PC-9 (cell line): ENCODE measurements at regions not wholly inside any gene's neighbourhood (a gene's known extent, or its start where the extent isn't known, plus 50 kb on each side); places are given as distances from the start of the nearest gene placed in this dataset.

Experiments
- BruUV-seq: library from RNA; stranded (reverse); fragments of 400-500 nt; replicated peaks from 2 replicates; lab custom pipeline; 2021; lab: Mats Ljungman, UMichigan
- CTCF ChIA-PET: fragments of 300-600 bp; sonication (Branson Sonifier 250); formaldehyde crosslinking; loops from one replicate; lab custom pipeline; 2022; ENCODE audit warnings: antibody characterized with exemption; lab: Charles Lee
- POLR2A ChIA-PET: fragments of 300-600 bp; sonication (Branson Sonifier 250); formaldehyde crosslinking; loops from one replicate; lab custom pipeline; 2022; ENCODE audit warnings: antibody characterized with exemption; ENCODE audit not compliant: unreplicated experiment; lab: Charles Lee
- DNase-seq, 2 experiments: peaks; one replicate each; pipeline versions ENCODE4 v3.0.0 to v3.0.0-alpha.2; 2015 to 2022; ENCODE audit warnings: mixed read lengths in 1 of 2
- H2AFZ ChIP-seq: fragments of 200-600 bp; sonication (generic); 2 replicates; pipeline ENCODE4 v1.8.1; 2017; ENCODE audit warnings: antibody characterized with exemption
- H3F3A ChIP-seq: fragments of 200-600 bp; sonication (generic); 2 replicates; pipeline ENCODE4 v1.8.1; 2017; ENCODE audit warnings: antibody characterized with exemption, mild to moderate bottlenecking, low read depth; ENCODE audit not compliant: insufficient read depth
- H3K27ac ChIP-seq: fragments of 200-600 bp; sonication (generic); 2 replicates; pipeline ENCODE4 v1.6.1; 2016; ENCODE audit warnings: mixed run types
- H3K27me3 ChIP-seq: fragments of 200-600 bp; sonication (generic); 2 replicates; pipeline ENCODE4 v1.6.1; 2016; ENCODE audit warnings: low read depth, mixed run types; ENCODE audit not compliant: insufficient read depth
- H3K36me3 ChIP-seq: fragments of 200-600 bp; sonication (generic); 2 replicates; pipeline ENCODE4 v1.6.1; 2016; ENCODE audit warnings: low read depth, mixed run types
- H3K4me1 ChIP-seq: fragments of 200-600 bp; sonication (generic); replicated peaks from 2 replicates; pipeline ENCODE4 v1.6.1; 2016; ENCODE audit warnings: mixed run types; ENCODE audit not compliant: insufficient read depth
- H3K4me2 ChIP-seq: fragments of 200-600 bp; sonication (generic); 2 replicates; pipeline ENCODE4 v1.6.1; 2017; ENCODE audit warnings: mixed run types
- H3K4me3 ChIP-seq: fragments of 200-600 bp; sonication (generic); 2 replicates; pipeline ENCODE4 v1.6.1; 2016; ENCODE audit warnings: mixed run types
- H3K79me2 ChIP-seq: fragments of 200-600 bp; sonication (generic); 2 replicates; pipeline ENCODE4 v1.6.1; 2017; ENCODE audit warnings: low read depth, mixed run types
- H3K9me2 ChIP-seq: fragments of 200-600 bp; sonication (generic); 2 replicates; pipeline ENCODE4 v1.8.1; 2017; ENCODE audit warnings: mild to moderate bottlenecking; ENCODE audit not compliant: insufficient read depth
- H3K9me3 ChIP-seq: fragments of 200-600 bp; sonication (generic); 2 replicates; pipeline ENCODE4 v1.8.1; 2016; ENCODE audit warnings: low read depth; ENCODE audit not compliant: insufficient read depth
- H4K20me1 ChIP-seq: fragments of 200-600 bp; sonication (generic); 2 replicates; pipeline ENCODE4 v1.8.1; 2017; ENCODE audit not compliant: insufficient read depth
- EZH2 ChIP-seq: fragments of 200-600 bp; sonication (generic); IDR thresholded peaks from 2 replicates; pipeline ENCODE4 v1.8.0; 2017; ENCODE audit warnings: antibody characterized with exemption, low read depth
- intact Hi-C: fragments of 100-400 bp; cut with micrococcal nuclease; formaldehyde crosslinking; loops from one replicate; pipeline ENCODE4 v1.10.0; 2022; ENCODE audit not compliant: unreplicated experiment
- TF ChIP-seq, protein P1 (sequence below): fragments of 200-600 bp; sonication (generic); conservative IDR thresholded peaks from 2 replicates; pipeline ENCODE4 v1.6.1; 2017; ENCODE audit warnings: mixed run types, antibody characterized with exemption, mild to moderate bottlenecking, moderate library complexity

DNA sequence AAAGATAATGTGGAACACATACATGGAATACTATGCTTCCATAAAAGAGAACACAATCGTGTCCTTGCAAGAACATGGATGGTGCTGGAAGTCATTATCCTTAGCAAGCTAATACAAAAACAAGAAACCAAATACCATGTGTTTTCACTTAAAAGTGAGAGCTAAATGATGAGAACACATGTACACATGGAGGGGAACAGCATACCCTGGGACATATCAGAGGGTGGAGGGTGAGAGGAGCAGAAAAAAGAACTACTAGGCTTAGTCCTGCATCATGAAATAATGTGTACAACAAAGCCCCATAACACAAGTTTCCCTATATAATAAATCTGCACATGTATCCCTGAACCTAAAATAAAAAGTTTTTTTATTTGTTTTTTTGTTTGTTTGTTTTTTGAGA, 855.5 kb upstream of the NUDT12 start:
- no peak for TF ChIP-seq EZH2
- TF ChIP-seq, protein P1, sequence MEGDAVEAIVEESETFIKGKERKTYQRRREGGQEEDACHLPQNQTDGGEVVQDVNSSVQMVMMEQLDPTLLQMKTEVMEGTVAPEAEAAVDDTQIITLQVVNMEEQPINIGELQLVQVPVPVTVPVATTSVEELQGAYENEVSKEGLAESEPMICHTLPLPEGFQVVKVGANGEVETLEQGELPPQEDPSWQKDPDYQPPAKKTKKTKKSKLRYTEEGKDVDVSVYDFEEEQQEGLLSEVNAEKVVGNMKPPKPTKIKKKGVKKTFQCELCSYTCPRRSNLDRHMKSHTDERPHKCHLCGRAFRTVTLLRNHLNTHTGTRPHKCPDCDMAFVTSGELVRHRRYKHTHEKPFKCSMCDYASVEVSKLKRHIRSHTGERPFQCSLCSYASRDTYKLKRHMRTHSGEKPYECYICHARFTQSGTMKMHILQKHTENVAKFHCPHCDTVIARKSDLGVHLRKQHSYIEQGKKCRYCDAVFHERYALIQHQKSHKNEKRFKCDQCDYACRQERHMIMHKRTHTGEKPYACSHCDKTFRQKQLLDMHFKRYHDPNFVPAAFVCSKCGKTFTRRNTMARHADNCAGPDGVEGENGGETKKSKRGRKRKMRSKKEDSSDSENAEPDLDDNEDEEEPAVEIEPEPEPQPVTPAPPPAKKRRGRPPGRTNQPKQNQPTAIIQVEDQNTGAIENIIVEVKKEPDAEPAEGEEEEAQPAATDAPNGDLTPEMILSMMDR = no peak

DNA sequence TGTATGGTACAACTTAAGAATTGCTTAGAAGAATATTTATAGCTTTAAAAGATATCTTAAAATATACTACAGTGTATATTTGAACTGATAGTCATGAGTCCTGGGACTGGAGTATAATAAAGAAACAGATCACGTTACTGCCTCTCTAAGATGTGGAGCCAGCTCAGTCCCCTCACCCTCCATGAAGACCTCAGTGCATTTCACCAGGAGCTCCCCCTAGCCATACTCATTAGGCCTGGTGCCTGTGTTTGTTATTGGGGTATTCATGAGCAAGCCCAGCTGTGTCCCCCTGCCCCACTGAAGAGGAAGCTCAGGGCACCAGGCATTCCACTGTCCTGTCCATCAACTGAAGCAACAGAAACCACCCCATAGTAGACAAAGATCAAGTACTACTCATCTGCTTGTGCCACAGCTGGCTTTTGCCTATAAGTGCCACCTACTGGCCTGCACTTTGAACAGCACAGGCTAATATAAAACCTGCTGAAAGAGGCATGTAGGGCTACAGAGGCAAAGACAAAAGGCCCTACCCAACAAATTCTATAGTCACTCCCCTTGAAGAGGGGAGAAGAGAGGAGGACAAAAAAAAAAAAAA, 850.2 kb upstream of the NUDT12 start:
- no peaks in the 10 kb centered on the region for H3K36me3 ChIP-seq
- H3K27ac ChIP-seq = no peak overlapping the region
- H3K9me3 ChIP-seq = no peaks in the 10 kb centered on the region
- no peaks in the 10 kb centered on the region for H3K4me1 ChIP-seq
- no peak overlapping the region for H3K4me2 ChIP-seq
- TF ChIP-seq, protein P1 = peak; percentile 64
- no peak for TF ChIP-seq EZH2
- no TSS peak for BruUV-seq
- H3K9me2 ChIP-seq = no peaks in the 10 kb centered on the region
- H3K4me3 ChIP-seq = no peak overlapping the region
- no peaks in the 10 kb centered on the region for H4K20me1 ChIP-seq
- H3F3A ChIP-seq = no peaks in the 10 kb centered on the region
- no peak for DNase-seq
- no peak overlapping the region for H2AFZ ChIP-seq
- H3K79me2 ChIP-seq = no peaks in the 10 kb centered on the region
- ChIA-PET POLR2A (no interaction called here), CTCF (no interaction called here)
- no peaks in the 10 kb centered on the region for H3K27me3 ChIP-seq
- intact Hi-C loops = no loop called here

More for the DNA sequence above, 855.5 kb upstream of the NUDT12 start:
- H3K36me3 ChIP-seq = no peaks in the 10 kb centered on the region
- H4K20me1 ChIP-seq = no peaks in the 10 kb centered on the region
- no peak for DNase-seq
- BruUV-seq = no TSS peak
- ChIA-PET CTCF (no interaction called here), POLR2A (no interaction called here)
- intact Hi-C loops = no loop called here
- no peaks in the 10 kb centered on the region for H3K9me3 ChIP-seq
- H3K4me3 ChIP-seq = no peak overlapping the region
- H3K79me2 ChIP-seq = no peaks in the 10 kb centered on the region
- H3K27ac ChIP-seq = no peak overlapping the region
- H3K4me2 ChIP-seq = no peak overlapping the region
- H3K27me3 ChIP-seq = no peaks in the 10 kb centered on the region
- H3K9me2 ChIP-seq = no peaks in the 10 kb centered on the region
- H2AFZ ChIP-seq = no peak overlapping the region
- H3K4me1 ChIP-seq = no peaks in the 10 kb centered on the region
- H3F3A ChIP-seq = no peaks in the 10 kb centered on the region

DNA sequence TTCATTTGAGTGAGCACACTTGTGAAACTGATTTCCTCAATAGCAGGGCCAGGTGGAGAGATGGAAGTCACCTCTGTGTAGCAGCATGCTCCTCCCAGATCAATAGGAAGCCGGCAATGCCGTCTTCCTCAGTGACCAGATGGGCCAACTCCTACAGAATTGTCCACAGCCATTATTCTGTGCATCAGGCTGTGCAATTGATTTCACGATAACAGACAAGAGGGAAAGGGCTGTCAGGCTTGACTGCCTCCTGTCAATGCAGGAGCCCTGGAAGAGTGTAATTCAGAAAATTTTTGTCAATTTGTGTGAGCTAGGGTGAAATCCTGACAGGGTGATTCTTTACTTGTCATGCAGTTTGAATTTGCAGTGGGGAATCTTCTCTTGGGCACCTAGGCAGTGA, 838.4 kb upstream of the NUDT12 start:
- ChIA-PET CTCF (no interaction called here), POLR2A (no interaction called here)

More for the DNA sequence above, 838.4 kb upstream of the NUDT12 start:
- Histone ChIP-seq H3K9me2 (no peaks in the 10 kb centered on the region), H2AFZ (no peak overlapping the region), H3K4me2 (no peak overlapping the region), H4K20me1 (no peaks in the 10 kb centered on the region), H3K27me3 (no peaks in the 10 kb centered on the region), H3K4me3 (no peak overlapping the region), H3K36me3 (no peaks in the 10 kb centered on the region), H3K4me1 (no peaks in the 10 kb centered on the region), H3F3A (no peaks in the 10 kb centered on the region), H3K9me3 (no peaks in the 10 kb centered on the region), H3K27ac (no peak overlapping the region), H3K79me2 (no peaks in the 10 kb centered on the region)
- intact Hi-C loops = no loop called here
- BruUV-seq = no TSS peak
- DNase-seq = no peak
- TF ChIP-seq, protein P1 = no peak
- TF ChIP-seq EZH2 = no peak
